Fibroblast of pulmonary artery (primary cell): ENCODE measurements at regions not wholly inside any gene's neighbourhood (a gene's known extent, or its start where the extent isn't known, plus 50 kb on each side); places are given as distances from the start of the nearest gene placed in this dataset.

Source experiments
- DNase-seq: peaks from one replicate; pipeline ENCODE4 v3.0.0-alpha.2; 2010; ENCODE audit warnings: low read depth
- H3K4me3 ChIP-seq: replicated peaks from 2 replicates; pipeline ENCODE4 v1.5.1; 2011; ENCODE audit warnings: low read depth, mild to moderate bottlenecking, control low read depth, low read length, moderate library complexity
- CTCF ChIP-seq: IDR thresholded peaks from 2 replicates; pipeline ENCODE4 v1.5.1; 2011; ENCODE audit warnings: mild to moderate bottlenecking, control low read depth, low read length, inconsistent platforms; ENCODE audit errors: missing control alignments

DNA sequence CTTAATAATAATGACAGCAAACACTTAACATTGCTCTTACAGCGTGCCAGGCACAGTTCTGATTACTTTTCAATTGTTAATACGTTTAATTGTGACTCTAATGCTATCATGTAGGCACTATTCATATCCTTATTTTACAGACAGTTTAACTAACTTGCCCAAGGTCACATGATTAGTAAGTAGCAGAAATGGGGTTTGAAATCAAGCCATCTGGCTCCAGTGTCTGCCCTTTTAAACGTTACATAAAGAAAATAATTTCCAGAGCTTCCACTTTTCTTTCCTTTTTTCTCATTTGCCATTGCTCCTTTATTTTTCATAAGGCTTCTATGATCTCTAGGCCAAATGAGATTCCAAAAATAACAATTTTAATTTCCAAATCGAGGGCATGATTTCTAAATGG, 50.6 kb upstream of the IKZF2 start:
- TF ChIP-seq CTCF, result no peak
- H3K4me3 ChIP-seq, result no peak overlapping the region
- DNase-seq, result peak; percentile 23

DNA sequence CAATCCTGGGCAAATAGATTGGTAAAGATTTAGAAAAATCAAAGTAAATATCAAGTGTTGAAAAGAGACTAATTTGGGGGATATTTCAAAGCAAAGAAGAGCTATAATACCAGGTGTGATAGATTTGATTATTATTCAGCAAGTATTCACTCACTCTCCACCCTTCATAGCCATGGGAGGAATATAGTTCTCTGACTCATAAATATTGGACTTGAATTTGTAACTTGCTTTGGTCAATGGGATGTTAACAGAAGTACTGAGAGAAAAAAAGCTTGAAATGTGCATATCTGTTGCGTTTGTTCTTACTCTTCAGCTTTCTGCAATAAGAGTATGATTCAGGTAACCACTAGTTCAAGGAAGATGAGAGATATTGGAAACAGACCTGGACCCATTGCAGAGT, 54.5 kb upstream of the IKZF2 start:
- no peak for TF ChIP-seq CTCF
- H3K4me3 ChIP-seq, result no peak overlapping the region
- no peak for DNase-seq

DNA sequence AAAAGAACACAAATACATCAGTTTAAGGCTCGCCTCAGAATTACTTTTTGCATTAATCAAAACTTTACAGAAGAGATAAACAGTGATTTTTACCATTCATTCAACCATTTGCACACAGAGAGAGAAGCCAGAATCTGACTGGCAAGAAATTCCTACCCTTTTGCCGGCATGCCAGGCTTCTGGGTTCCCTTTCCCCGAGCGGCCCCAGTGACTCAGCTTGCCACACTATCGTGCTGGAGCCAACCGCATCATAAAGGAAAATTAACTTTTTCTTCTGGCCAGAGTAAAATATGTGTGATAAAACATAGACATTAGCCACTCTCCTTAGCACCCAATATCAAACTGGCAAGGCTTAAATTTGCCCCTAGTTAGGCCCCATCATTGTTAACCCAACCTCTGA, 61.8 kb upstream of the IKZF2 start:
- no peak for DNase-seq
- no peak for TF ChIP-seq CTCF
- no peak overlapping the region for H3K4me3 ChIP-seq

DNA sequence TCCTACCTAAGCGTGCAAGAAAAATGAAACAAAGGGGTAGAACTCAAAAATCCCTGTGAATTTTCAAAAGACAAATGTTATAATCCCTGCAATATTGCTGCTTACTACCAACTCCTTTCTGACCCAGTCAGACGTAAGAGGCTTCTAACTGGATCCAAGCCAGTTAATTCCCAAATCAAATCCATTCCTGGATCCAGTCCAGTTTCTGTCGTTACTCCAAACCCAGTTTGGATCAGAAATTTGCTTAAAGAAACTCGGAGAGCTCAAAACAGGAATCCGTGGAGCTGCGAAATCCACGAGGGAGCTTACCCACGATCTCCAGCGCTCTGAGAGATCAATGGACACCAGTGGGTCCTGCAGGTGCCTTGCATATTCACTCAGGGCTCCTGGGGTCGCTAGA, 62.8 kb upstream of the IKZF2 start:
- TF ChIP-seq CTCF, result no peak
- DNase-seq, result no peak
- no peak overlapping the region for H3K4me3 ChIP-seq

GRCh38 chr2:213216461-213216860, 65.0 kb upstream of the IKZF2 start:
- DNase-seq, result peak; percentile 87
- no peak overlapping the region for H3K4me3 ChIP-seq
- TF ChIP-seq CTCF, result no peak

GRCh38 chr2:213219816-213220215, 64.4 kb upstream of the SPAG16 start:
- H3K4me3 ChIP-seq, result no peak overlapping the region
- DNase-seq, result no peak
- no peak for TF ChIP-seq CTCF

DNA sequence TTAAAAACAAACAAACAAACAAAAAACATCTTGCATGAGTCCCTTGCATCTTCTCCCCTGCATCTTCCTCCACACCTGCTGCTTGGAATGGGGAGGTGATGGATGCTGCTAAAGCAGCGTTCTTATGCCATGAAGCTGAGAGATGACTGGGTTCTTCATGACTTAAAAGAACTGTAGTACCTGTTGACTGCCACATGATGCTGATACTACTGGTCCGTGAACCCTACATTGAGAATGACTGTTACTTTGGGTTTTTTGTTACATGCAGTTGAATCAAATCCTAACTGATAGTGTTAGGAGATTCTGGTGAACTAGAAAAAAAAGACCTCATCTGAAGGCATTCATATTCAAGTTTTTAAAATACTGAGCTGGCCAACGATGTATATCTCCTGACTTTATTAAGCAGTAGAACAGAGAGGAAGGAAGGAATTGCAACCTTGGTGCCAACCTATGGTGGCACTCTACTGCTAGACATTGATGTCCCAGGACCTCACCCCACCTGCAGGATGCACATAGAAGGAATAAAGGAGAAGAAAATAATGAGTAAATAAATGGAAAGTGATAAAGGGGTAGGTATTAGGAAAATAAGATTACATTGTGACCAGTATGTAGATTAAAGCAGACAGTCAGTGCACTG, 63.2 kb upstream of the SPAG16 start:
- H3K4me3 ChIP-seq, result no peak overlapping the region
- TF ChIP-seq CTCF, result no peak
- DNase-seq, result no peak
